HCT116 (cell line): ENCODE measurements at regions not wholly inside any gene's neighbourhood (a gene's known extent, or its start where the extent isn't known, plus 50 kb on each side); places are given as distances from the start of the nearest gene placed in this dataset.

Source experiments
- CEBPB ChIP-seq: IDR thresholded peaks from 2 replicates; pipeline ENCODE4 v1.6.1; 2012; ENCODE audit warnings: low read depth
- CTCF ChIP-seq, 3 experiments: fragments of 200-600 bp in 1 of 3; sonication (generic) in 1 of 3; IDR thresholded peaks in 2 of 3; conservative IDR thresholded peaks in 1 of 3; 2 replicates each; pipeline ENCODE4 v1.5.1; 2012 to 2017; ENCODE audit warnings: low read depth in 2 of 3, low read length in 2 of 3, antibody characterized with exemption in 1 of 3, borderline replicate concordance in 1 of 3, control low read depth in 1 of 3, mild to moderate bottlenecking in 1 of 3, mixed read lengths in 1 of 3, mixed run types in 1 of 3, moderate library complexity in 1 of 3; ENCODE audit not compliant: insufficient read depth in 1 of 3
- REST ChIP-seq: IDR thresholded peaks from 2 replicates; pipeline ENCODE4 v1.6.1; 2012; ENCODE audit warnings: low read depth

- TF ChIP-seq CTCF (IDR thresholded peaks at IDR 0.05 in 2 of 3, conservative IDR thresholded peaks at IDR 0.05 in 1 of 3; ENCODE audit: borderline replicate concordance in 1 of 3, insufficient read depth in 1 of 3, low read depth in 2 of 3, low read length in 2 of 3) (no peak), REST (no peak), CEBPB (no peak)
These were observed 82.0 kb upstream of the KLHL13 start for GRCh38 chrX:118198577-118198976.
